ENCODE measurements at regions not wholly inside any gene's neighbourhood (a gene's known extent, or its start where the extent isn't known, plus 50 kb on each side); places are given as distances from the start of the nearest gene placed in this dataset.

GRCh38 chrX:110992611-110993010 is 103.4 kb upstream of the PAK3 start:
- ATAC-seq: no peak
- ChIA-PET CTCF (no interaction called here), POLR2A (no interaction called here)
- Histone ChIP-seq H3K27ac (ENCODE audit: low read length) (no peak overlapping the region), H3K36me3 (ENCODE audit: control insufficient read depth, insufficient read depth, low read length) (no peaks in the 10 kb centered on the region), H3K4me1 (ENCODE audit: control insufficient read depth, insufficient read depth, low read length) (no peaks in the 10 kb centered on the region), H3K27me3 (ENCODE audit: control insufficient read depth, insufficient read depth, low read length) (no peaks in the 10 kb centered on the region), H3K4me3 (ENCODE audit: low read depth in 2 of 2, low read length in 2 of 2) (no peak overlapping the region), H3K9me3 (ENCODE audit: control insufficient read depth, insufficient read depth, low read depth, low read length) (no peaks in the 10 kb centered on the region)
- TF ChIP-seq CTCF (IDR thresholded peaks at IDR 0.05): peak; percentile 61
- TF ChIP-seq, protein P1, sequence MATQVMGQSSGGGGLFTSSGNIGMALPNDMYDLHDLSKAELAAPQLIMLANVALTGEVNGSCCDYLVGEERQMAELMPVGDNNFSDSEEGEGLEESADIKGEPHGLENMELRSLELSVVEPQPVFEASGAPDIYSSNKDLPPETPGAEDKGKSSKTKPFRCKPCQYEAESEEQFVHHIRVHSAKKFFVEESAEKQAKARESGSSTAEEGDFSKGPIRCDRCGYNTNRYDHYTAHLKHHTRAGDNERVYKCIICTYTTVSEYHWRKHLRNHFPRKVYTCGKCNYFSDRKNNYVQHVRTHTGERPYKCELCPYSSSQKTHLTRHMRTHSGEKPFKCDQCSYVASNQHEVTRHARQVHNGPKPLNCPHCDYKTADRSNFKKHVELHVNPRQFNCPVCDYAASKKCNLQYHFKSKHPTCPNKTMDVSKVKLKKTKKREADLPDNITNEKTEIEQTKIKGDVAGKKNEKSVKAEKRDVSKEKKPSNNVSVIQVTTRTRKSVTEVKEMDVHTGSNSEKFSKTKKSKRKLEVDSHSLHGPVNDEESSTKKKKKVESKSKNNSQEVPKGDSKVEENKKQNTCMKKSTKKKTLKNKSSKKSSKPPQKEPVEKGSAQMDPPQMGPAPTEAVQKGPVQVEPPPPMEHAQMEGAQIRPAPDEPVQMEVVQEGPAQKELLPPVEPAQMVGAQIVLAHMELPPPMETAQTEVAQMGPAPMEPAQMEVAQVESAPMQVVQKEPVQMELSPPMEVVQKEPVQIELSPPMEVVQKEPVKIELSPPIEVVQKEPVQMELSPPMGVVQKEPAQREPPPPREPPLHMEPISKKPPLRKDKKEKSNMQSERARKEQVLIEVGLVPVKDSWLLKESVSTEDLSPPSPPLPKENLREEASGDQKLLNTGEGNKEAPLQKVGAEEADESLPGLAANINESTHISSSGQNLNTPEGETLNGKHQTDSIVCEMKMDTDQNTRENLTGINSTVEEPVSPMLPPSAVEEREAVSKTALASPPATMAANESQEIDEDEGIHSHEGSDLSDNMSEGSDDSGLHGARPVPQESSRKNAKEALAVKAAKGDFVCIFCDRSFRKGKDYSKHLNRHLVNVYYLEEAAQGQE (IDR thresholded peaks at IDR 0.05; ENCODE audit: insufficient read depth in 1 of 2, low read depth in 2 of 2, low read length in 1 of 2): no peak
- in situ Hi-C loops (cut with HindIII; ENCODE audit: low pct_unique_long_range_greater_than_20kb, low sequenced_read_pairs): no loop called here
- no TSS peak for BruUV-seq (replicated peaks)
- intact Hi-C loops (cut with micrococcal nuclease; ENCODE audit: unreplicated experiment): loop anchor here (5.0 to 10.0 kb wide), 2 partner anchors 110 to 252 kb away; no protein-coding TSS in a partner anchor
- peak; percentile 13 for DNase-seq (ENCODE audit: low read depth, low spot score)

DNA sequence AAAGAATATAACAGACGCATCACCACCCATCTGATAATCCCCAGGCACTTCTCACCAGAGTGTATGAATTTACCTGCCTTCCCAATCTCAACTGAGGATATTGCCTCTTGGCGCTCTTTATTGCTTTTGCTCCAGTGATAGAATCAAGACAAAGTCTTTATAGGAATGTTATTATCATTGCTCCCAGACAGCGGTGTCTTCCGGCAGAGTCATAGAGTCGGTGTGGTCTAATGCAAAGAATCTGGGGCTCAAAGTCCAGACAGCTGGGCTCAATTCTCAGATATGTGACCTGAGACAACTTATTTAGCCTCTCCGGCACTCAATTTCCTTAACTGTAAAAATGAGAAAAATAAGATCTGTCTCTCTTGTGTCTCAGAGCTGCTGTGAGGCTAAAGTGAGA is 106.1 kb upstream of the PAK3 start:
- Histone ChIP-seq H3K9me3 (ENCODE audit: control insufficient read depth, insufficient read depth, low read depth, low read length) (no peaks in the 10 kb centered on the region), H3K36me3 (ENCODE audit: control insufficient read depth, insufficient read depth, low read length) (no peaks in the 10 kb centered on the region), H3K4me3 (ENCODE audit: low read depth in 2 of 2, low read length in 2 of 2) (no peak overlapping the region), H3K27me3 (ENCODE audit: control insufficient read depth, insufficient read depth, low read length) (no peaks in the 10 kb centered on the region), H3K27ac (ENCODE audit: low read length) (no peak overlapping the region), H3K4me1 (ENCODE audit: control insufficient read depth, insufficient read depth, low read length) (no peaks in the 10 kb centered on the region)
- ATAC-seq: no peak
- in situ Hi-C loops (cut with HindIII; ENCODE audit: low pct_unique_long_range_greater_than_20kb, low sequenced_read_pairs): no loop called here
- ChIA-PET POLR2A (no interaction called here), CTCF (no interaction called here)
- no TSS peak for BruUV-seq (replicated peaks)
- no peak for DNase-seq (ENCODE audit: low read depth, low spot score)
- intact Hi-C loops (cut with micrococcal nuclease; ENCODE audit: unreplicated experiment): loop anchor here (5.0 to 10.0 kb wide), 2 partner anchors 112 to 255 kb away; no protein-coding TSS in a partner anchor
- TF ChIP-seq TCF7L2 (IDR thresholded peaks at IDR 0.05; ENCODE audit: low read depth, low read length): no peak
- TF ChIP-seq SIN3A (IDR thresholded peaks at IDR 0.05; ENCODE audit: borderline replicate concordance, insufficient read depth, low read depth, low read length): no peak
- no peak for TF ChIP-seq CTCF (IDR thresholded peaks at IDR 0.05)
- TF ChIP-seq POLR2AphosphoS5 (IDR thresholded peaks at IDR 0.05; ENCODE audit: low read depth, low read length): no peak
- TF ChIP-seq, protein P1 (IDR thresholded peaks at IDR 0.05; ENCODE audit: insufficient read depth in 1 of 2, low read depth in 2 of 2, low read length in 1 of 2): no peak

Data from Panc1 (cell line).